ENCODE measurements at regions not wholly inside any gene's neighbourhood (a gene's known extent, or its start where the extent isn't known, plus 50 kb on each side); places are given as distances from the start of the nearest gene placed in this dataset.

GRCh38 chr4:131054489-131055019, 1958.6 kb downstream of the C4orf33 start:
- DNase-seq (ENCODE audit: low spot score): no peak

GRCh38 chr4:131061734-131062133, 1965.8 kb downstream of the C4orf33 start:
- DNase-seq (ENCODE audit: low spot score): no peak

DNA sequence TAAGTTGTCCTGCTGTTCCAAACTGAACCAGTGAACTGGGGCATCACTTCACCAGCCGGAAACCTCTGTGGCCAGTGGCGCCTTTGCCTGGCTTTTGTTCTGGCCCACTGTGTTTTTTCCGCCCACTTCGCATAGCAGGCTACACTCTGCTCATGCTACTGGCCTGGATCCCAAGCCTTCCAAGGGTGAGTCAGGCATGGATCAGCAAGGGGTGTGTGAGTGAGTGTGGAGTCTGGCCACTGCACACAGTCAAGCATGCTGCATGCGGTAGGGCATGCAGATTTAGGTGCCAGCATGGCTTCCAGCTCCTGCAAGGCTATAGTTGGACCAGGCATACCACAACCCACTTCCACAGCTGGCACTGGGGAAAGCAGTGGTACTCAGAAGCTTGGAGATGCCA, 1967.9 kb downstream of the C4orf33 start:
- DNase-seq (ENCODE audit: low spot score): no peak

GRCh38 chr4:131081069-131081468, 1985.1 kb downstream of the C4orf33 start:
- DNase-seq (ENCODE audit: low spot score): no peak

GRCh38 chr4:131084997-131085396, 1989.0 kb downstream of the C4orf33 start:
- DNase-seq (ENCODE audit: low spot score): no peak

- no peak for DNase-seq (ENCODE audit: low spot score)
Observed at GRCh38 chr4:131091896-131092295, 1995.9 kb downstream of the C4orf33 start.

DNA sequence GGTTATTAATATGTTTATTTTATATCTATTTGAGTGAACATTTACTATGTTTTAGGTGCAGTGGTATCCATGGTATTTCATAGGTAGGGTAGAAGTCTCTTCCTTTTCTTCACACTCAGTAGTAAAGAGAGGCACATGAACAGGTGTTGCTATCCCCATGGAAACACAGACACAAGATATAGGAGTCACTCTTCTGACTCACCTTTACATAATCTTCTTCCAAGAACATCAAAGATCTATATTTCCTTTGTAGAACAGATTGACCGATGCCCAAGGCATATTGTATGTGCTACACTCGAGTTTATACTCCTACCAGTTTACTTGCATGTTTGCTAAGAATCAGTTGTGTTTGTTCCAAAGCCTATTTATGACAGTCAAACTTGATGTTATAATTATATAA, 1997.4 kb downstream of the C4orf33 start:
- DNase-seq (ENCODE audit: low spot score): no peak

DNA sequence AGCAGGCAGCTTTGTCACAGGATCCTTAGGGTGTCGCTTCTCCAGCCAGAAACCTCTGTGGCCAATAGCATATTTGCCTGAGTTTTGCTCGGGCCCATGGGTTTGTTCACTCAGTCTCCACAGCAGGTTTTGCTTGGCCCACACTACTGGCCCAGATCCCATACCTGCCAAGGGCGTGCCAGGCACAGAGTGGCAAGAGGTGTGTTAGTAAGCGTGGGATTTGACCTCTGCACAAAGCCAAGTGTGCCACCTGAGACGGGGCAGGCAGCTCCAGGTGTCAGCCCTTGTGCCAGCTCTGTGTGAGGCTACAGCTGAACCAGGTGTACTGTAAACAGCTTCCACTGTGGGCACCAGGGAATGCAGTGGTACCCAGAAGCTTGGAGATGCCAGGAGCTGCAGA, 2003.0 kb downstream of the C4orf33 start:
- no peak for DNase-seq (ENCODE audit: low spot score)

- no peak for DNase-seq (ENCODE audit: low spot score)
Observed at GRCh38 chr4:131113273-131113672, 2017.3 kb downstream of the C4orf33 start.

- no peak for DNase-seq (ENCODE audit: low spot score)
Observed at GRCh38 chr4:131113704-131114103, 2017.8 kb downstream of the C4orf33 start.

DNA sequence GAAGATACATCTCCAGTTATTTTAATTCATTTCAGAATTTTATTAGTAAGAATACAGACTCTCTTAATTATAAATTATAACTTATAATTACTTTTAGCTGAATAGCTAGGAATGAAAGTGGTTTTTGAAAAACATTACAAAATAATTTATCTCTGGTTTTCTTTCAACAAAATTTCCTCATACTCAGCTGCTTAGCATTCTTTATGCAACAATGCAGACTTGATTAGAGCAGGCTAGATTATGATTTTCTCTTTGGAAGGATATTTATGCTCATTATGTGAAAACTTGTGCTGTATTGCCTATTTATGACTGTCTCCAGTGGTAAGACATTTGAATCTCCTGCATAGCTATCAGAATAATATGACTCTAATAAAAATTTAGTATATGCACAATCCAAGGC, 2023.7 kb downstream of the C4orf33 start:
- DNase-seq (ENCODE audit: low spot score): no peak

DNA sequence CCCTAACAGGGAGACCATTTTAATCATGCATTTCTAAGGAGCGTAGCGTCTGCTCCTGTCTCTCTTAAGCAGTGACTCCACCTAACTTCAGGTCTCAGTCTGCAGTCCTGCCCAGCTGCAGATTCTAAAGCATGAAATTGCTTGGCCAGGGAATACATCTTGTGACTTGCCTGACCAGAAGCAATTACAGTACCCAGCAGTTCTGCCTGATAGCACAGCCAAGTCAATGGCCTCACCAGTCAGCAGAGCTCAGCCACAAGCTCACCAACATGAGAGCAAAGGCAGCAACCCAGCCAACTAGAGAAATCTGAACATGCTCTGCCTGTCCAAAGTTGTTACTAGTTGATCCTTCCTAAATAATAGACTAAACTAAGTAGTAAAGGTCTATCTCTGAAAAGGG, 2011.9 kb upstream of the PCDH10 start:
- DNase-seq (ENCODE audit: low spot score): no peak

DNA sequence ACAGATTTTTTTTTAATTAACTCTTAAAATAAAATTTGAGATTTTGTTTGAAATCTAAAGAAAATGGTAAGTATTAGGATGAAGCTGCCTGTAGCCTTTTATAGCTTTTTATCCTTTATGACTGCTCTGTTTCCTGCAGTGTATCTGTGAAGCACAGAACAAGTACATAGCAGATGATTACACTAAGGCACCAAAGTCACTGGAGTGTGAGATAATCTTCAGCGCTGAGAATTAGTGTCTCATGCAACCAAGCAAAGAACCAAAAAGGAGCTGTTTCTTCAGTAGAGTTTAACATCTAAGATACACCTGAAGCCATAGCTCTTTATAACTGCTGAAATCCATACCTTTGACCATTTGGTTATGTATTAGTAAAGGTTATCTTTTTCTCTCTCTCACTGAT, 1989.8 kb upstream of the PCDH10 start:
- DNase-seq (ENCODE audit: low spot score): no peak

GRCh38 chr4:131192318-131192717, 1956.8 kb upstream of the PCDH10 start:
- no peak for DNase-seq (ENCODE audit: low spot score)

- DNase-seq (ENCODE audit: low spot score): no peak
Observed at GRCh38 chr4:131207589-131207988, 1941.5 kb upstream of the PCDH10 start.

GRCh38 chr4:131248314-131248713, 1900.8 kb upstream of the PCDH10 start:
- no peak for DNase-seq (ENCODE audit: low spot score)

DNA sequence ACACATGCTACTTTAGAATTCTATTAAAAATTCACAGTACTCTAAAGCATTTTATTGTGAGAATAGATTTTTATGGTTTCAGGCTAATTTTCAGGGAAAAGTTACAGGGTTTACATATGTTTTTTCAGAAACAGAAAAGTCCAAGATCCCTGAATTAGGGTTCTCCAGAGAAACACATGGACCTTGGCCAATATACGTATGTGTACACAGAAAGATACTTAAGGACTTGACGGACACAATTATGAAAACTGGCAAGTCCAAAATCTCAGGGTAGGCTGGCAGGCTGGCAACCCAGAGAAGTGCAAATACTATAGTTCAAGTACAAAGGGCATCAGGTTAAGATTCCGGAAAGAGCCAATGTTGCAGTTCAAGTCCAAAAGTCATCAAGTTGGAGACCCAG, 1897.8 kb upstream of the PCDH10 start:
- no peak for DNase-seq (ENCODE audit: low spot score)

DNA sequence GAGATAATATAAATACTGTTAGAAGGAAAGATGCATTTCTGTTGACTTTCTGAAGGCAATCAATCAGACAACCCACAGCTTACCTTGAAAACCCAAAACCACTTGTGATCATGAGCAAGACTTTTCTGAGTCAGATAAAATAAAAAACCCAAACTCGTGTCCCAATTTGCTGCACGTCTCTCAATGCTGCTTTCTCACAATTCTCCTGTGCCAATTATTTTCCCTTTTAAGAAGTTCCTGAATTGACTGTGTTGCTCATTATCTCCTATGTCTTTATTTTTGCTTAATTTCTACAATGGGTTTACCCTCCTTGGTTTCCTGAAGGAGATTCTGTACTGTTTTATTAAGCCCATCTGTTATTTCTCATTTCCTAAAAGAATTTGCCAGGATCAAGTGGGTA, 1891.9 kb upstream of the PCDH10 start:
- DNase-seq (ENCODE audit: low spot score): no peak

- no peak for DNase-seq (ENCODE audit: low spot score)
Observed at GRCh38 chr4:131258361-131258760, 1890.7 kb upstream of the PCDH10 start.

DNA sequence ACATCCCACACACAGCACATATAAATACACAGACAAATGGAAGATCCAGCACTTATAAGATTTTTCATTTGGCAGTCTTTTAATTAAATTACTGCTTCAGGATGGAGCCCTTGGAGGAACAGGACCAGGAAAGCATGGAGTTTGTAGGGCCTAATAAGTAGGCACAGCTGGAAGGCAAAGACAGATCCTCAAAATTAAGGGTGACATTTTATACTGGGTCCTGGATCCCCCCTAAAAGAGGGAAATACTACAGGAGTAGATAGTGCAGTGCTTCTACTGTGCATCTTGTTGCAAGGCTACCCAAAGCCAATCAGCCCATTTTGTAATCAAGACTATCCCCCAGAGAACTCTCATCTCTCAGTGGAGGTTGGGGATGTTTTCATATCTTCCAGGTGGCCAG, 1860.7 kb upstream of the PCDH10 start:
- DNase-seq (ENCODE audit: low spot score): no peak

- DNase-seq (ENCODE audit: low spot score): no peak
Observed at GRCh38 chr4:131296192-131296591, 1852.9 kb upstream of the PCDH10 start.

DNA sequence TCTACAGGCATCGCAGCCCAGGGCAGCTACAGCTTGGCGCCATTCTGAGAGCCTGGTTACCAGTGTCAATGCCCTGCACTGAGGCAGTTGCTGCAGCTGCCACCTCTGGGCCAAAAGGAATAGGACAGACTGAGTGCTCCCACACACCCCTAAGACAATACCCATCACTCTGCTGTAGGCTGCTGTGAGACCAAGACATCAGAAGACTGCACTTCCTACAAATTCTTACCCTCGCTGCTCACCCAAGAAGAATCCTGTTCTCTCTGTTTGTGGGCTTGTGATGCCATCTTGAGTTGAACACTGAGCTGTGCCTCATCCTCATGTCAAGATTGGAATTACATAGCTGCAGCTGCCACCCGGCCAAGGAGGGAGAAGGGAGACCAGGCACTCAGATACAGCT, 1847.0 kb upstream of the PCDH10 start:
- DNase-seq (ENCODE audit: low spot score): no peak

GRCh38 chr4:131304686-131305085, 1844.4 kb upstream of the PCDH10 start:
- DNase-seq (ENCODE audit: low spot score): no peak

DNA sequence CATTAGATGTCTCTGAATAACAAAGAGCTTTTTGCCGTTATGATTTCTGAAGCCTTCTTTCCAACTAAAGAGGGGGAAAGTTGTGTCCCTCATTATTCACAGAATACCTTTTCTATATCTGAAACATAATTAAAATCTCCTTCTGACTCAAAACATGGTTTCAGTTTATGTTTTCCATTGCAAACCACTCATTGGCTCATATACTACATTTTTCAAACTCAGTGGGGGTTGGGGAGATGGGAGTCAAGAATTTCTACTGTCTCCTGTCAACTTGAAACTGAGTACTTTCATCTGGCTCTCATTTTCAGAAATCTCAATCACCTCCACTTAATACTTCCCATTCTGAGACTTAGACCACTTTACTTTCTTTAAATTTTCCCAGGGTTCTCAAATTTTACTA, 1839.5 kb upstream of the PCDH10 start:
- DNase-seq (ENCODE audit: low spot score): no peak

DNA sequence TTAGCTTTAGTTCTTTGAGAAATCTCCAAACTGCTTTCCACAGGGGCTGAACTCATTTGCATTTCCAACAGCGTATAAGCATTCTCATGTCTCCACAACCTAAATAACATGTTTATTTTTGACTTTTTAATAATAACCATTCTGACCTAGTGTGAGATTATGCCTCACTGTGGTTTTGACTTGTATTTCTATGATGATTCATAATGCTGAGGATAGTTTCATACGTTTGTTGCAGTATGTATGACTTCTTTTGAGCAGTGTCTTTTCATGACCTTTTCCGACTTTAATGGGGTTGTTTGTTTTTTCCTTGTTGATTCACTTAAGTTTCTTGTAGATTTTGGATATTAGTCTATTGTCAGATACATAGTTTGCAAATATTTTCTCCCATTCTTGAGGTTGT, 1833.0 kb upstream of the PCDH10 start:
- no peak for DNase-seq (ENCODE audit: low spot score)
